ENCODE measurements at regions not wholly inside any gene's neighbourhood (a gene's known extent, or its start where the extent isn't known, plus 50 kb on each side); places are given as distances from the start of the nearest gene placed in this dataset.
"Not testable (repeated sequence)": the region's sequence is repeated elsewhere in the genome, so short reads cannot be mapped to it uniquely, and the experiment has no call there.

- H3K36me3 Mint-ChIP-seq (ENCODE audit: low read depth); H3K27me3 Mint-ChIP-seq; POLR2A ChIA-PET; H3K9me3 Mint-ChIP-seq; H3K4me1 Mint-ChIP-seq; H3K27ac Mint-ChIP-seq; DNase-seq; H3K4me3 Mint-ChIP-seq; CTCF ChIA-PET: not testable (repeated sequence)
Observed at GRCh38 chr15:21063512-21063911, 197.4 kb upstream of the POTEB2 start.

DNA sequence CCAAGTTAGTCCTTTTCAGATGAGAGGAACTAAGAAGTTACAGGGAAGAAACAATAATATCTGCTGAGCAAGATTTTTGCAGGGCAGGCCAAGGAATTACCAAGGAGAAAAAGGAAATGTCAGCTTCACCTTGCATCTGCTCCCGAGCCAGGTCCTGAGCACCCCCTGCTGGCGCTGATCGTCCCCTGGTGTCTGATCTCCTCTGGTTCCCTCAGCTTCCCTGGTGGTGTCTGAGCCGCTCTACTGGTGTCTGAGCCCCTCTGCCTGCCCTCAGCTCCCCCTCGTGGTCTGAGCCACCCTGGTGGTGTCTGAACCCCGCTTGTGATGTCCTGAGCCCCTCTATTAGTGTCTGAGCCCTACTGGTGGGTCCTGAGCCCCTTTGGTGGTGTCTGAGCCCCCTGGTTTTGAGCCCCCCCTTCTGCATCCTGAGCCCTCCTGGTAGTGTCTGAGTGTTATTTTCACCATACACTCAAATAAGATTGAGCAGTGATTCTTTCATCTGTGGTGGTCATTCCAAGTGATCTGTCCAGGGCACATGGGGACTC lies 196.6 kb upstream of the POTEB2 start:
- POLR2A ChIA-PET; H3K36me3 Mint-ChIP-seq (ENCODE audit: low read depth); DNase-seq; H3K27ac Mint-ChIP-seq; CTCF ChIA-PET; H3K4me1 Mint-ChIP-seq; H3K27me3 Mint-ChIP-seq; H3K4me3 Mint-ChIP-seq; H3K9me3 Mint-ChIP-seq: not testable (repeated sequence)

GRCh38 chr15:21051866-21052265 lies 185.8 kb upstream of the POTEB2 start:
- H3K9me3 Mint-ChIP-seq: not testable (repeated sequence)

GRCh38 chr15:21031703-21032102 lies 165.6 kb upstream of the POTEB2 start:
- H3K4me1 Mint-ChIP-seq; H3K4me3 Mint-ChIP-seq; POLR2A ChIA-PET; CTCF ChIA-PET; H3K27ac Mint-ChIP-seq; H3K27me3 Mint-ChIP-seq; H3K9me3 Mint-ChIP-seq; H3K36me3 Mint-ChIP-seq (ENCODE audit: low read depth); DNase-seq: not testable (repeated sequence)

More at GRCh38 chr15:21051866-21052265, 185.8 kb upstream of the POTEB2 start:
- DNase-seq; CTCF ChIA-PET; H3K27ac Mint-ChIP-seq; H3K4me3 Mint-ChIP-seq; H3K4me1 Mint-ChIP-seq; H3K36me3 Mint-ChIP-seq (ENCODE audit: low read depth); POLR2A ChIA-PET; H3K27me3 Mint-ChIP-seq: not testable (repeated sequence)

- DNase-seq; H3K9me3 Mint-ChIP-seq; CTCF ChIA-PET; H3K27me3 Mint-ChIP-seq; H3K27ac Mint-ChIP-seq; H3K36me3 Mint-ChIP-seq (ENCODE audit: low read depth); POLR2A ChIA-PET; H3K4me3 Mint-ChIP-seq; H3K4me1 Mint-ChIP-seq: not testable (repeated sequence)
Observed at GRCh38 chr15:21029001-21029400, 162.9 kb upstream of the POTEB2 start.

DNA sequence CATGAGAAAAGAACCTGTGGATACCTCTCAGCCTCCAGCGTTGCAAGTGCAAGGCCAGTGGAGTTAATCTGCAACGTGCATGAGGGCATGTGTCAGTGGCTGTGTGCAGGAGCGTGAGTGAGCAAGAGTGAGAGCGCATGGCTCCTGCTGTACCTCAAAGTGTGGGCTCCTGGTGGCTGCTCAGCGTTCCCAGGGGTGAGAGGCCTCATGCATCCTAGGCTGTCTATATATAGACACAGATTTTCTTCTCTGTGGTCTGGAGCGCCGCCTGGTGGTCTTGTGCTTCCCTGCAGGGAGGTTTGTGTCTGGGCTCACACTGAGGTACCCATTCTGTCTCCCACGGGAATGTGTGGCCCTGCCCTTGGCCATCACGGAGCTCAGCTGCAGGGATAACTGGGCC lies 161.8 kb upstream of the POTEB2 start:
- H3K27ac Mint-ChIP-seq; H3K36me3 Mint-ChIP-seq (ENCODE audit: low read depth); H3K27me3 Mint-ChIP-seq; DNase-seq; POLR2A ChIA-PET; H3K4me3 Mint-ChIP-seq; H3K4me1 Mint-ChIP-seq; H3K9me3 Mint-ChIP-seq; CTCF ChIA-PET: not testable (repeated sequence)

GRCh38 chr15:21026848-21027247 lies 160.7 kb upstream of the POTEB2 start:
- H3K4me1 Mint-ChIP-seq; H3K36me3 Mint-ChIP-seq (ENCODE audit: low read depth); H3K27me3 Mint-ChIP-seq; H3K4me3 Mint-ChIP-seq; CTCF ChIA-PET; H3K9me3 Mint-ChIP-seq; DNase-seq; H3K27ac Mint-ChIP-seq; POLR2A ChIA-PET: not testable (repeated sequence)

DNA sequence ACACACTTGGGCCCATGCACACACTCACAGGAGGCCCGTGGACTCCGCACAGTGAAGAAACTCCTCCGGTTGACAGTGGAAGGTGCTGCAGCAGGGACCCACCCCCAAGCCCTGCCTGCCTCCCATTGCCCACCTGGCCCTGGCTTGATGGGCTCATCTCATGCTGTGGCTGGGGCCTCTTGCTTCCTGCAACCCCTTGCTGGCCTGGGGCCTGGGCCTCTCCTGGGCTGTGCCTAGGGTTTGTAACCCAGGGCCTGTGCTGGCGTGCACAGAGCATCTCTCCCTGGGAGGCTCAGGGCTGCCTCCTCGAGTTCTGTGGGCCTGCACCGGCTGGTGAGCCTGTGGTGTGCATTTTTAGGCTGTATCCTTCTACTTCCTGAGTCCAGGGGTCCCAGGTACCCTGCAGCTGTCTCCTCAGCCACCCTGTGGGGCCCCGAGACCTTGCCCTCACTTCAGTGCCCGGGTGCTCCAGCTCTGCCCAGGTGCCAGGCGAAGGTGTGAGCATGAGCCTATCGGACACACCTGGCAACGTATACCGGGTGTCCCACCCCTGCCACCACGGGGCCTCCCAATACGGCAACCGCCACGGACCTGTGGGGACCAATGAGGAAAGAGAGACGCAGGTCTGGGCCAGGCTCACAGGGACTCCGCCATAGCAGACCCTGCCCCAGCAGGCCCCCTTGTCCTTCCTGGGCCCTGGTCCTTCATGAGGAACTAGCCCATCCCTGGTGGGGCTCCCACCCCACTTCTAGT lies 158.3 kb upstream of the POTEB2 start:
- DNase-seq; CTCF ChIA-PET; H3K9me3 Mint-ChIP-seq; H3K27me3 Mint-ChIP-seq; H3K4me1 Mint-ChIP-seq; H3K27ac Mint-ChIP-seq; H3K4me3 Mint-ChIP-seq; POLR2A ChIA-PET; H3K36me3 Mint-ChIP-seq (ENCODE audit: low read depth): not testable (repeated sequence)

GRCh38 chr15:21018176-21018575 lies 152.1 kb upstream of the POTEB2 start:
- H3K27me3 Mint-ChIP-seq; H3K36me3 Mint-ChIP-seq (ENCODE audit: low read depth); H3K27ac Mint-ChIP-seq; POLR2A ChIA-PET; H3K4me1 Mint-ChIP-seq; H3K9me3 Mint-ChIP-seq; CTCF ChIA-PET; DNase-seq; H3K4me3 Mint-ChIP-seq: not testable (repeated sequence)

DNA sequence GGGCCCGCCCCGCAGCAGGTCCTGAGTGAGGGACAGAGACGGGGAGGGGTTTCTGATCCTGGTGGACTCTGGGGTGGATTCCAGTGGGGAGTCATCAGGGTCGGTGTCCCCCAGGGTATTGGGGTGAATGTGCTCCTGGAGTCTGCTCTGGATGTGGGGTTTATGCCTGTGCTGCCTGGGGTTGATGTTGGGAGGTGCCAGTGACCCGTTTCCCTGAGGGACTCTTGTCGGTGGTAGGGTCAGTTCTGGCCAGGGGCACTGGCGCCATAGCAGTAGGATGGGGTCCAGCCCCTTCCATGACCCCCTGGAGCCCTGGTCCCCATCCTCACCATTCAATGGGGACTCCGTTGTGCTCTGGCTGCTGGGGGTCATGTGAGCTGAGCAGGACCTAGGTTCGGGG lies 151.2 kb upstream of the POTEB2 start:
- H3K27ac Mint-ChIP-seq; H3K9me3 Mint-ChIP-seq; POLR2A ChIA-PET; H3K4me3 Mint-ChIP-seq; H3K36me3 Mint-ChIP-seq (ENCODE audit: low read depth); DNase-seq; H3K4me1 Mint-ChIP-seq; CTCF ChIA-PET; H3K27me3 Mint-ChIP-seq: not testable (repeated sequence)

DNA sequence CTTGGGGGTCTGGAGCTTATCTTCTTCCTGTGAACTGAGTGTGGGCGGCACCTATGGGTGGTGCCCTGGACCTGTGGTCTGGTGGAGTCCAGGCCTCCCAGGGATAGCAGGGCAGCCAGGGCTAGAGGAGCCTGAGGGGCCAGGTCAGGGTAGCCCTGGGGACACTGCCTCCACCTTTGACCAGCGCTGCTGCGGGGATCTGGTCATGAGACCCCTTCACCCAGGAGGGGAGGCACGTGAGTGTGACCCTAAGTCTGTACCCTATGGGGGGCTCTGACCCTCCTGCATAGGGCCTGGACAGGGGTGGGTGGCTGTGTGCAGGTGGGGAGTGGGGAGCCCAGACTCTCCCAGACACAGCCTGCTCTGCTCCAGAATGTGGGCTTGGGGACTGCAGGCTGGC lies 150.5 kb upstream of the POTEB2 start:
- POLR2A ChIA-PET; H3K36me3 Mint-ChIP-seq (ENCODE audit: low read depth); H3K9me3 Mint-ChIP-seq; H3K27me3 Mint-ChIP-seq; H3K27ac Mint-ChIP-seq; CTCF ChIA-PET; DNase-seq; H3K4me1 Mint-ChIP-seq; H3K4me3 Mint-ChIP-seq: not testable (repeated sequence)

DNA sequence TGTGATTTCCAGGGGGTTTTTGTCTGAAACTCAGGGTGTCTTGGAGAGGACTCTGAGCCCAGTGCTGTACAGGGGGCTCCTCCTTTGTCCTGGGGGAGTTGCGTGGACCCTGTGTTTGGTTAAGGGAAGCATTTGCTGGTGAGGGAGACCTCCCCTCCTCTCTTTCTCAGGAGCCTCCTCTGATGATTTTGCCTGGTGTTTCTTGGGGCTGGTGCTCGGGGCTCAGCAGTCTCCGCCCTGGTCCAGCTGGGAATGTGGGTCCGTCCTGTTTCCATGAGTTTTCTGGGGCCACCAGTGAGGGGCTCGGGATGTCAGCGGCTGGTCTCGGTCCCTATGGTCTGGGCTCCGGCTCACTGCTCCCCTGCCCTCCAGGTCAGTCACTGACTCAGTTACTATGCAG lies 149.1 kb upstream of the POTEB2 start:
- H3K9me3 Mint-ChIP-seq; H3K36me3 Mint-ChIP-seq (ENCODE audit: low read depth); CTCF ChIA-PET; H3K27me3 Mint-ChIP-seq; H3K27ac Mint-ChIP-seq; H3K4me1 Mint-ChIP-seq; POLR2A ChIA-PET; DNase-seq; H3K4me3 Mint-ChIP-seq: not testable (repeated sequence)

DNA sequence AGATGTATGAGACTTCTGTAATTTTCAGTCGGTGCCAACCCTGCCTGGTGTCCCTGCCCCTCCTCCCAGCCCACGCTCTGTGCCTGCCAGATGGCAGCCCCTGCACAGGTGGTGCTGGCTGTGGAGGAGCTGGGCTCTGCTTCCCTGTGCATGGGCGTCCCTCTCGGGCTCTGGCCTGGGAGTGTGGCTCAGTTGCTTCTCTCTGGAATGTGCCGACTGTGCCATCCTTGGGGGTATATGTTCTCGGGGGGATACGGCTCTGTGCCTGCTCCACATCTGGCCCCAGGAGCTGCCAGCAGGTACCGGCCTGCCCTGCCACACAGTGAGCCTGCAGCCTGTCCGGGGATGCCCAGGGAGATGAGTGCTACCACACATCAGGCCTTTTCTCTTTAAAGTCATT lies 147.2 kb upstream of the POTEB2 start:
- H3K9me3 Mint-ChIP-seq; H3K27ac Mint-ChIP-seq; DNase-seq; H3K4me1 Mint-ChIP-seq; POLR2A ChIA-PET; CTCF ChIA-PET; H3K27me3 Mint-ChIP-seq; H3K4me3 Mint-ChIP-seq; H3K36me3 Mint-ChIP-seq (ENCODE audit: low read depth): not testable (repeated sequence)

DNA sequence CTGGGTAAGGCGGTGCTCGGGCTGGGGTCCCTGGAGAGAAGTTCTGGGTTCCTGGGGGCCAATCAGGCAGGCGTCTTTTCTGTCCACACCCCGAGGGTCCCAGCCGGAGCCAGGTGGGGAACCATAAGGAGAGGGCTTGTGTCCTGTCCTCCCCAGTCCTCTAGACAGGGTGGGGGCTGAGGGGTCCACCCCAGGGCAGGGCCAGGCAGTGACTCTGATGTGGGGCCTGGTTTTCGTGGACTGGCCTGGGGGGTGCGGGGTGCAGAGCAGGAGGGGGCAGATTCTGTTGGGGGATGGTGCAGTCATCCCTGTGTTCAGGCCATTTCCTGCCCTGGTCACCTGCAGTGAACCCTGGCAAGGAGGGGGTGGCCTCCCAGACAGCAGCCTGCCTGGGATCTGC lies 143.5 kb upstream of the POTEB2 start:
- CTCF ChIA-PET, H3K4me3 Mint-ChIP-seq: not testable (repeated sequence)

More for the DNA sequence above, 143.5 kb upstream of the POTEB2 start:
- DNase-seq; H3K4me1 Mint-ChIP-seq; POLR2A ChIA-PET; H3K27me3 Mint-ChIP-seq; H3K36me3 Mint-ChIP-seq (ENCODE audit: low read depth); H3K9me3 Mint-ChIP-seq; H3K27ac Mint-ChIP-seq: not testable (repeated sequence)
